HG03342 (cell line): ENCODE measurements at regions not wholly inside any gene's neighbourhood (a gene's known extent, or its start where the extent isn't known, plus 50 kb on each side); places are given as distances from the start of the nearest gene placed in this dataset.

Source experiments
- ATAC-seq: cut with Tn5 transposase; IDR thresholded peaks from one replicate; pipeline ENCODE4 v1.9.1; 2021; ENCODE audit warnings: mild to moderate bottlenecking, moderate library complexity; ENCODE audit not compliant: unreplicated experiment

DNA sequence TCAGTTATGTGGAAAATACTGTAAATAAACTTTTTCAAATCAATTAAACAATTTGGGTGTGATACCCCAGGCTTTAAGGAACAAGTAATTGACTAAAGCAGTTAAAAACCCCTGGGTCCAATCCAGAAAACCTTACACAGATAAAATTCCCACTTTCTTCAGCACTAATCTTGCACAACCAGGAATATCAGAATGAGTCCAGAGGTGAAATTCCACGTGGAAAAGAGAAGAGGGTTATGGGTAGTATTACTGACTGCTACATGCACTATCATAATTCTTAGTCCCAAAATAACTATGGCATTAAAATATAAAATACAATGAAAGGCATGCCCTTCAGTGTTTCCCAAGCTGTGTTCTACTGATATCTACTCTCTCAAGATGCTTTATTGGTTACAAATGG, 135.7 kb upstream of the STEAP4 start:
- no peak for ATAC-seq

GRCh38 chr7:88437132-88437531, 130.4 kb upstream of the STEAP4 start:
- ATAC-seq = peak; percentile 57

GRCh38 chr7:88432301-88432700, 125.6 kb upstream of the STEAP4 start:
- ATAC-seq = no peak

- ATAC-seq = no peak
These were observed 125.2 kb upstream of the STEAP4 start for GRCh38 chr7:88431882-88432281.

DNA sequence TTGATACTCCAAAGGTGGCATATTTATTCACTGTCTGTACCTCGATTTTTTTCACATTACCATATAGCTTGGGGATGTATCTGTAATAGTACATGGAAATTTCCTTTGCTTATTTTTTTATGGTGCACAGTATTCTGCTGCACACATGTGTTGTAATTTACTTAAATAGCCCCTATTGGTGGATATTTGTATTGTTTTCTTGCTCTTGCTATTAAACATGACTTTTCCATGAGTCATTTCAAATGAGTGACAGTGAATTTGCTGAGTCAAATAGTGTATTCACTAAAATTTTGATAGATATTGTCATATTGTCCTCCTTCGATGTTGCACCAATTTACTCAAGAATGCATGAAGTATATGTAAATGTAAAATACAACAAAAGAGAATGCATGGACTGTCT, 122.7 kb upstream of the STEAP4 start:
- ATAC-seq = no peak

DNA sequence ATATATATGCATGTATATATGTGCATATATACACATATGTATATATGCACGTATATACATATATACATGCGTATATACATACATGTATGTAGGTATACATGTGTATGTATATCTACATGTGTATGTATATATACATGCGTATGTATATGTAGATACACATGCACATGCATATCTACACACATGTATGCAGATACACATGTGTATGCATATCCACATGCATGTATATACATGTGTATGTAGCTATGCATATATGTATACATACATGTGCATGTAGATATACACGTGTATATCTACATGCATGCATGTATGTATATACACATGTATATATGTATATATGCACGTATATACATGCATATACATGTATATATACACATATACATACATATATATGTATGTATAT, 95.8 kb upstream of the STEAP4 start:
- ATAC-seq = no peak

DNA sequence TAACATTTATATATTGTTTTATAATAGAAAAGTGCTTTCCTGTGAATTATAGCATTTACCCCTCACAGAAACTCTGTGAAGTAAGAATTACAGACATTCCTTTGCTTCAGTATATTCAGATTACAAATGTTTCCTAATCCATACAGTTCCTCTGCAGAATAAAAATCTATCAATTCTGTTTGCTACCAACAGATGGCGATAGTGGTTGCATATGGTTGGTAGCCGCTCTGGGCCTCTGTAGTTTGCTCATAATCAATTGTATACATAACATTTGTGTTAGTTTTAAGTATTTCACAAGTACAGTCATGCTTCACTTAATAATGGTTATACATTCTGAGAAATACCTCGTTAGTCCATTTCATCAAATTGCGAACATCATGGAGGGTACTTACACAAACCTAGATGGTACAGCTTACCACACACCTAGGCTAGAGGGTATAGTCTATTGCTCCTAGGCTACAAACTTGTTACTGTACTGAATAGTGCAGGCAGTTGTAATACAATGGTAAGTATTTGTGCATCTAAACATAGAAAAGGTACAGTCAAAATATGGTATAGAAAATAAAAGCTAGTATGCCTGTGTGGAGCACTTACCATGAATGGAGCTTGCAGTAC, 94.4 kb upstream of the STEAP4 start:
- ATAC-seq = no peak

DNA sequence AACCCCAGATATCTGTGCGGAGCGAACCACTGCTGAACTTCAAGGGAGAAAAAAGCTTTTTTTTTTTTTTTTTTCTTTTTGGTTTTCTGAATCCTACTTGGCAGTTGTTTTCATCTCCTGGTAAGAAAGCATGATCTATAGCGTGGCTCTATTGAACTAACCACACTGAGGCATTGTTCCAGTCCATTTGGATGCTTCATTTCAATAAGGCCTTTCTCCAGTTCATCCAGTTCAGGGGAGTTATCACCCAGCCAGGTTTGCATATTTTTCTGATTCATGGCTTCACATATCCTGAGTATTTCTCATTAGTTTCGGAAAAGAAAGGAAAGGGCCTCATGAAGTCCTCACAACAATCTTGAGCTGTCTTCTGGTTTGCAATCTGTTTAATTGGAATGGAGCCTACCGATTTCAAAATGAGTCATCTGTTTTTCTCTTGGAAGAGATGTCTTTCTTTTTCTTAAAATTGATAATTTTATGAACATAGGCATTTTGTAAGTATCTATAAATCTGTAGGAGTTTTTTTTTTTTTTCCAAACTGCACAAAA, 93.1 kb upstream of the STEAP4 start:
- no peak for ATAC-seq

DNA sequence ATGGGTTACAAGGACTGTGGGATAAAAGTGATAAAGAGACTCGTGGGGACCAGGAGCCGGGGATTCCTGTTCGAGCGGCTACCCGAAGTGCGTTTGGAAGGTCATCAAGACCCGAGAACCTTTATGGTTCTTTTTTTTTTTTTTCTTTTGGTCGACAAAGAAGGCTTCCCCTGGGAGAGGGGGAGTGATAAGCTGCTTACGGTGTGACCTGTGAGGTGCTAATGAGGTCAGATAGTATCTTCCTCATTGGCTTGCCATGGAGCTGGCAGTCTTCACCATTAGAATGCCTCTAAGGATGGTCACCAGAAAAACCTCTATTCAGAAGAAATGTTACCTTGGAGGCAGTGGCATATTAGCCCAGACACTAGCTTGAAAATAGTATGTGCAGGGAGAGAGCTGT, 92.3 kb upstream of the STEAP4 start:
- ATAC-seq = no peak

DNA sequence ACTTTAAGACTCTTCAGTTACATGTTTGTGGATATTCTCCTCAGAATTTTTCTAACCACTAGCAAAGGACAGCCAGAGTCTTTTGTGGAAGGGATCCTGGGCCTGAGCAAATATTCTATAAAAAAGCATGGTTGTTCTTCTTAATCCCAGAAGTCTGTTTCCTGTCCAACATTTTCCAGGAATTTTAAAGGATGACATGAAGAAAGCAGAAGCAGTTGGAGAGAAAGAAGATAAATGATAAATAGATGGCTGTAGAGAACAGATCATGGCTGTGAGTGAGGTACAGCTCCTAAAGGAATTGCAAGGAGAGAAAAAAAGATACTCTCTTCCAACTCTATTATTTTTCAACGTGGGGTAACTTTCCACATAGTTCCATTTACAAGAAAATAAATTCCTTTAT, 91.8 kb upstream of the STEAP4 start:
- no peak for ATAC-seq

DNA sequence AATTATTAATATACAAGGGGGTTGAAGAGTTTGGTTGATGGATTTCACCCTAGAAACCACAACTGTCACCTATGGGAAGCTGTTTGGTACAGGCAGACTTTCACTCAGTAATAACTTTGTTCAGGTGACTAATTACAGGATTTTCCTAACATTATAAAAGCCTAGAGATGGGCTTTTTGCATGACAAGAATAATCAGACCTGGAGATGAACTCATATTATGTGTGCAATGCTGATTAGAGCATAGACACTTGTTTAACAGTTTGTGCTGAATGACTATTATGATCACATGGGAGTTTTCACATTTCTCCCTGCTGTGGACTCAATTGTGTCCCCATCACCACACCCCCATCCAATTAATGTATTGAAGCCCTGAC, 90.2 kb upstream of the STEAP4 start:
- peak; percentile 39 for ATAC-seq

- peak; percentile 82 for ATAC-seq
These were observed 89.7 kb upstream of the STEAP4 start for GRCh38 chr7:88396295-88396947.

GRCh38 chr7:88395715-88396114, 89.0 kb upstream of the STEAP4 start:
- no peak for ATAC-seq

- ATAC-seq = no peak
These were observed 84.6 kb upstream of the STEAP4 start for GRCh38 chr7:88391247-88391646.

DNA sequence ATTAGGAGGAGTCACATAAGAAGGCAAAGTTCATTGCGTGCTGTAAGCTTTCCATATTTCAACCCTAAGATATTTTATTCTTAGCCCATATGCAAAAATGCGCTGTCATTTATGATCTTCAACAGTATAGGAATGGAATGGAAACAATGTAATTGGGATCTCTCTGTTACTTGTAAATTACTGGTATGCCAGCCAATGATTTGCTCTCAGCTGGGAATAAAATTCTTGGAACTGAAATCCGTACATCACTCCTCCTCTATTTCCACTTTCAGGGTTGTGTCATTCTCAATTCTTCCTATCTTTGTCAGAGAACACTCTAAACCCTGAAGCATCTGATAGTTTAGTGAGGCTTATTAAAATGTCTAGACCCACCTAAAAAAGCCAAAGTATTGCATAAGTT, 80.7 kb upstream of the STEAP4 start:
- no peak for ATAC-seq

DNA sequence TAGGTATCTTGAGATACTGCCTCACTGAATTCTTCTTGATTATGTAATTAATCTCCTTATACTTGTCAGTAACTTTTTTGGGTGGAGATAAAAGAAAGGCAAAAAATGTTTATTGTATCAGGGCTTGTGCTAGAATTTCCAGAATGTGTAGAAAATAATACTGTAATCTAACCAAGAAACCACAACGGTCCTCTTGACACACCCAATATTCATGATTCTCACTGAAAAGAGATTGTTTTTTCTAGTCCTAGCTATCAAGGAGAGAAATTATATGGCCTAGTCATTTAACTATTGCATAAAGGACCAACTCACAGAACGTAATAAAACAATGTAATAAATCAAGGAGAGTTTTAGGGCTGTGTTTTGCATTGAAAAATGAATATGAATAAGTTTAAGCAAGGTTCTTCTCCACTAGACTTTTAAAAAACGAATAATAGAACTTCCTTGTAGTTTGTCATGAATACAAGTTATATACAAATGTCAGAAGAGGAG, 80.0 kb upstream of the STEAP4 start:
- ATAC-seq = no peak

GRCh38 chr7:88377434-88377833, 70.7 kb upstream of the STEAP4 start:
- ATAC-seq = no peak

DNA sequence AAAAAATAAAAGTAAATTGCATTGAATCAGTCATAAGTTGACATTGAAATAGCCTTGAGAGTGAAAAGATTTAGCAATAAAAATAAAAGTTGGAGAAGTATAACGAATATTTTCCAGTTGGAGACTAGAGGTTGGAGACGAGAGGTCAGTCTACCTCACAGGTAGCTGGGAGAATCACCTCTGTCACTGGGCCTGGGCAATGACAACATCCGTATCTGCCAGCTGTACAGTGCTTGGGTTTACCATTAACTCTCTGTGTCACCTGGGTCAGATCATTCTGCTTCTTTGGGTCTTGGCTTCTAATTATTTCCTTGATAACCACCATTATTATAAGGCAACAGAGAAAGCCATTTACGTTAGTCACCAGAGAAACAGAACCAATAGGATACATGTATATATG, 62.0 kb upstream of the STEAP4 start:
- ATAC-seq = no peak

- no peak for ATAC-seq
These were observed 60.2 kb upstream of the STEAP4 start for GRCh38 chr7:88366845-88367244.

GRCh38 chr7:88363869-88364268, 57.2 kb upstream of the STEAP4 start:
- no peak for ATAC-seq

GRCh38 chr7:88363249-88363648, 56.6 kb upstream of the STEAP4 start:
- ATAC-seq = no peak

GRCh38 chr7:88361357-88361756, 54.7 kb upstream of the STEAP4 start:
- no peak for ATAC-seq

DNA sequence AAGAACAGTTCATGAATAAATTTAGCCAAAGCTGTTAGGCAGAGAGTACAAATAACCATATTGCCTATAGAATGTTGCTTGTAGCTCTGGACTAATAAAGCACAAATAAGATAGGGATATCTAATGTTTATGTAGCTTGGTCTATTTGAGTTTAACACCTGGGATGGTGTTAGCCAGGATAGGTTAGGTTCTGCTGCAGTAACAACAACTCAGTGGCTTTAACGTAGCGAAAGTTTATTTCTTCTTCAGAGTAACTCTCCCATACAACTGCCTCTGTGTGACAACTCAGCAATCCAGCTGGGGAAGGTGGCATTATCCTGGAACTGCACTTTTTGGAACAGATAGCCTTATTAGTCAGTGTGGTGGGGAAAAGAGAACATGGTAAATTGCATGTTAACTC, 52.2 kb upstream of the STEAP4 start:
- ATAC-seq = no peak
